Mammary epithelial cell (primary cell): ENCODE measurements at regions not wholly inside any gene's neighbourhood (a gene's known extent, or its start where the extent isn't known, plus 50 kb on each side); places are given as distances from the start of the nearest gene placed in this dataset.

Experiments used
- CTCF ChIP-seq, 2 donors: IDR thresholded peaks in 1 of 2; conservative IDR thresholded peaks in 1 of 2; 2 replicates each; pipeline ENCODE4 v1.5.1; 2011 to 2012; ENCODE audit warnings: inconsistent platforms in 2 of 2, low read length in 2 of 2, mild to moderate bottlenecking in 2 of 2, control low read depth in 1 of 2, low read depth in 1 of 2; ENCODE audit not compliant: insufficient read depth in 1 of 2; ENCODE audit errors: extremely low read depth in 1 of 2
- EZH2 ChIP-seq: IDR thresholded peaks from 2 replicates; pipeline ENCODE4 v1.6.1; 2012; ENCODE audit warnings: low read length, inconsistent platforms, borderline replicate concordance

- TF ChIP-seq EZH2, result no peak
- TF ChIP-seq CTCF (conservative IDR thresholded peaks at IDR 0.05 in 1 of 2, IDR thresholded peaks at IDR 0.05 in 1 of 2; ENCODE audit: extremely low read depth in 1 of 2, insufficient read depth in 1 of 2, low read depth in 1 of 2, low read length in 2 of 2), result no peak
Measured at GRCh38 chr21:26715116-26715515, 130.1 kb downstream of the ADAMTS1 start.
